HEK293 (cell line): ENCODE measurements at regions not wholly inside any gene's neighbourhood (a gene's known extent, or its start where the extent isn't known, plus 50 kb on each side); places are given as distances from the start of the nearest gene placed in this dataset.

ENCODE experiments used
- CTCF ChIA-PET: fragments of 350-600 bp; formaldehyde crosslinking; extraction: SDS; loops from one replicate; lab custom pipeline; 2021; ENCODE audit warnings: antibody characterized with exemption; lab: Yijun Ruan, JAX
- POLR2A ChIA-PET: fragments of 300-600 bp; formaldehyde crosslinking; extraction: SDS; loops from one replicate; lab custom pipeline; 2020; ENCODE audit warnings: antibody characterized with exemption, inconsistent platforms; lab: Yijun Ruan, JAX
- H3K27ac ChIP-seq: fragments of 200-500 bp; sonication (Bioruptor generic); 2 replicates; pipeline ENCODE4 v1.5.1; 2014; ENCODE audit warnings: low read depth, low read length, control low read depth, inconsistent platforms; ENCODE audit errors: extremely low read depth
- H3K36me3 ChIP-seq, 2 experiments: fragments of 200-500 bp in 1 of 2; sonication (Bioruptor generic) in 1 of 2; 1 replicate in 1 of 2; 2 replicates in 1 of 2; pipeline ENCODE4 v1.5.1; 2014 to 2017; ENCODE audit warnings: inconsistent platforms in 2 of 2, low read length in 2 of 2; ENCODE audit not compliant: control insufficient read depth in 2 of 2, insufficient read depth in 1 of 2
- H3K4me1 ChIP-seq: fragments of 200-500 bp; sonication (Bioruptor generic); 2 replicates; pipeline ENCODE4 v1.5.1; 2014; ENCODE audit warnings: mild to moderate bottlenecking, low read length, inconsistent platforms; ENCODE audit not compliant: control insufficient read depth, insufficient read depth
- H3K4me3 ChIP-seq: 2 replicates; pipeline ENCODE4 v1.5.1; 2011; ENCODE audit warnings: low read depth, mild to moderate bottlenecking, control low read depth, low read length, moderate library complexity
- H3K9me3 ChIP-seq: fragments of 200-500 bp; sonication (Bioruptor generic); 2 replicates; pipeline ENCODE4 v1.5.1; 2014; ENCODE audit warnings: low read depth, low read length, inconsistent platforms; ENCODE audit not compliant: control insufficient read depth, insufficient read depth
- BCL11B ChIP-seq: fragments of 450-650 bp; formaldehyde crosslinking; IDR thresholded peaks from 2 replicates; pipeline ENCODE4 v1.5.1; 2016; ENCODE audit warnings: low read depth, missing biosample characterization, missing genetic modification characterization
- ELK4 ChIP-seq: IDR thresholded peaks from 2 replicates; pipeline ENCODE4 v1.6.1; 2011; ENCODE audit warnings: mild to moderate bottlenecking, low read depth, low read length, borderline replicate concordance
- PRDM4 ChIP-seq: fragments of 450-650 bp; formaldehyde crosslinking; IDR thresholded peaks from 2 replicates; pipeline ENCODE4 v1.5.1; 2017; ENCODE audit warnings: missing biosample characterization, missing genetic modification characterization
- ZBTB44 ChIP-seq: fragments of 450-650 bp; IDR thresholded peaks from 2 replicates; pipeline ENCODE4 v1.5.1; 2018; ENCODE audit warnings: missing biosample characterization, mild to moderate bottlenecking, missing genetic modification characterization
- ZBTB48 ChIP-seq: fragments of 450-650 bp; formaldehyde crosslinking; IDR thresholded peaks from 2 replicates; pipeline ENCODE4 v1.5.1; 2016; ENCODE audit warnings: missing biosample characterization, missing genetic modification characterization
- ZFHX2 ChIP-seq: fragments of 450-650 bp; formaldehyde crosslinking; conservative IDR thresholded peaks from 2 replicates; pipeline ENCODE4 v1.5.1; 2016; ENCODE audit warnings: missing biosample characterization, missing genetic modification characterization
- ZNF112 ChIP-seq: fragments of 450-650 bp; formaldehyde crosslinking; IDR thresholded peaks from 2 replicates; pipeline ENCODE4 v1.5.0; 2017; ENCODE audit warnings: missing biosample characterization, missing genetic modification characterization
- ZNF121 ChIP-seq: fragments of 450-650 bp; formaldehyde crosslinking; IDR thresholded peaks from 2 replicates; pipeline ENCODE4 v1.5.1; 2016; ENCODE audit warnings: missing biosample characterization, missing genetic modification characterization
- ZNF18 ChIP-seq: fragments of 450-650 bp; formaldehyde crosslinking; IDR thresholded peaks from 2 replicates; pipeline ENCODE4 v1.5.1; 2016; ENCODE audit warnings: missing biosample characterization, missing genetic modification characterization
- ZNF19 ChIP-seq: fragments of 450-650 bp; formaldehyde crosslinking; IDR thresholded peaks from 2 replicates; pipeline ENCODE4; 2016; ENCODE audit warnings: missing biosample characterization, missing genetic modification characterization, low read depth
- ZNF214 ChIP-seq: fragments of 450-650 bp; formaldehyde crosslinking; IDR thresholded peaks from 2 replicates; pipeline ENCODE4 v1.5.1; 2017; ENCODE audit warnings: missing biosample characterization, mild to moderate bottlenecking, missing genetic modification characterization, borderline replicate concordance
- ZNF311 ChIP-seq: fragments of 450-650 bp; formaldehyde crosslinking; IDR thresholded peaks from 2 replicates; pipeline ENCODE4 v1.5.1; 2017; ENCODE audit warnings: missing biosample characterization, missing genetic modification characterization, borderline replicate concordance
- ZNF324 ChIP-seq: fragments of 450-650 bp; formaldehyde crosslinking; IDR thresholded peaks from 2 replicates; pipeline ENCODE4 v1.5.1; 2016; ENCODE audit warnings: missing biosample characterization, missing genetic modification characterization
- ZNF521 ChIP-seq: fragments of 450-650 bp; formaldehyde crosslinking; IDR thresholded peaks from 2 replicates; pipeline ENCODE4 v1.5.1; 2017; ENCODE audit warnings: missing biosample characterization, mild to moderate bottlenecking, missing genetic modification characterization
- ZNF623 ChIP-seq: fragments of 450-650 bp; formaldehyde crosslinking; IDR thresholded peaks from 2 replicates; pipeline ENCODE4 v1.5.1; 2016; ENCODE audit warnings: missing biosample characterization, missing genetic modification characterization
- ZNF645 ChIP-seq: fragments of 450-650 bp; formaldehyde crosslinking; IDR thresholded peaks from 2 replicates; pipeline ENCODE4; 2016; ENCODE audit warnings: missing biosample characterization, missing genetic modification characterization
- ZNF654 ChIP-seq: fragments of 450-650 bp; formaldehyde crosslinking; IDR thresholded peaks from 2 replicates; pipeline ENCODE4 v1.5.1; 2016; ENCODE audit warnings: low read depth, missing biosample characterization, missing genetic modification characterization
- ZNF660 ChIP-seq: fragments of 450-650 bp; IDR thresholded peaks from 2 replicates; pipeline ENCODE4 v1.5.1; 2018; ENCODE audit warnings: missing biosample characterization, mild to moderate bottlenecking, missing genetic modification characterization
- ZNF768 ChIP-seq: fragments of 450-650 bp; formaldehyde crosslinking; IDR thresholded peaks from 2 replicates; pipeline ENCODE4 v1.5.1; 2018; ENCODE audit warnings: missing biosample characterization, mild to moderate bottlenecking, missing genetic modification characterization
- ZNF792 ChIP-seq: fragments of 450-650 bp; formaldehyde crosslinking; IDR thresholded peaks from 2 replicates; pipeline ENCODE4 v1.5.1; 2016; ENCODE audit warnings: missing biosample characterization, missing genetic modification characterization

GRCh38 chr14:57939084-57939483, 73.2 kb upstream of the SLC35F4 start (continued):
- TF ChIP-seq ZNF112 (no peak), ZNF121 (tag by site-specific recombination) (no peak), ZNF654 (tag by site-specific recombination) (no peak), ZNF311 (tag by site-specific recombination) (no peak)

GRCh38 chr14:57938533-57938932, 72.6 kb upstream of the SLC35F4 start:
- TF ChIP-seq ZNF324 (tag by site-specific recombination) (no peak), ZNF645 (no peak), ZNF768 (tag by site-specific recombination) (no peak), ZNF521 (no peak)
- H3K4me1 ChIP-seq, result no peaks in the 10 kb centered on the region
- no peak overlapping the region for H3K27ac ChIP-seq
- ChIA-PET CTCF (no interaction called here), POLR2A (no interaction called here)
- no peaks in the 10 kb centered on the region for H3K9me3 ChIP-seq
- no peak overlapping the region for H3K4me3 ChIP-seq
- H3K36me3 ChIP-seq, result no peaks in the 10 kb centered on the region

GRCh38 chr14:57937676-57938075, 71.8 kb upstream of the SLC35F4 start:
- CTCF ChIA-PET, result no interaction called here
- POLR2A ChIA-PET, result no interaction called here
- H3K27ac ChIP-seq, result no peak overlapping the region
- H3K4me1 ChIP-seq, result no peaks in the 10 kb centered on the region
- no peaks in the 10 kb centered on the region for H3K36me3 ChIP-seq
- H3K9me3 ChIP-seq, result no peaks in the 10 kb centered on the region
- TF ChIP-seq PRDM4 (no peak), ZNF18 (no peak), ZNF214 (tag by site-specific recombination) (no peak), ZNF19 (no peak), ELK4 (no peak), ZFHX2 (tag by site-specific recombination) (no peak), ZBTB44 (tag by site-specific recombination) (no peak), ZNF623 (tag by site-specific recombination) (no peak), ZNF660 (tag by site-specific recombination) (no peak), ZBTB48 (tag by site-specific recombination) (no peak), ZNF792 (no peak), BCL11B (tag by site-specific recombination) (no peak)
- no peak overlapping the region for H3K4me3 ChIP-seq
